Erythroblast (primary cell): ENCODE measurements at regions not wholly inside any gene's neighbourhood (a gene's known extent, or its start where the extent isn't known, plus 50 kb on each side); places are given as distances from the start of the nearest gene placed in this dataset.
A peak's percentile ranks its signal among the peaks of the same experiment; 100 is the strongest.

Source experiments
- DNase-seq, 2 experiments: peaks; one replicate each; lab custom pipeline; 2025; lab: John Stamatoyannopoulos, UW
- GATA1 ChIP-seq: IDR thresholded peaks from 2 replicates; pipeline ENCODE4 v1.6.1; 2011; ENCODE audit warnings: low read depth, mild to moderate bottlenecking, control low read depth, low read length, moderate library complexity
- POLR2A ChIP-seq: IDR thresholded peaks from 2 replicates; pipeline ENCODE4 v1.6.1; 2011; ENCODE audit warnings: mild to moderate bottlenecking, low read length

GRCh38 chr7:12107381-12107780 lies 103.7 kb upstream of the TMEM106B start:
- DNase-seq: no peak

GRCh38 chr7:12107841-12108254 lies 103.2 kb upstream of the TMEM106B start:
- TF ChIP-seq GATA1: no peak
- no peak for TF ChIP-seq POLR2A
- no peak for DNase-seq

More at GRCh38 chr7:12107381-12107780, 103.7 kb upstream of the TMEM106B start:
- TF ChIP-seq POLR2A (no peak), GATA1 (no peak)

DNA sequence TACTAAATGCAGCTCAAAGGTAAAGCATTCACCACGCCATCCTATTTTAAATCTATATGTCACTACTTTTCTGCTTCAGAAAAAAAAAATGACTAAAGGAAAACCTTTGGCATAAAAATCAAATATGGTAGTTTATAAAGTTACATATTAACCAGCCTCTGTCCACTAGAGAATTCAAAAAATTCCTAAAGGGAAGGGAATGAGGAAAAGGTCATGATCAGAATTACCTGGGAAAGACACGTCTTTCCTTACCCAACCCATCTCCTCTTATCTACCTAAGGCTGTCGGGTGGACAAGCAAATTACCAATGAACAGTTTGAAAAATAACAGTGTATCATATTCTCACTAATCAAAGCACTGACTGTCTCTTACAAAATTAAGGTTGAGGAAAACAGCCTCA lies 100.7 kb upstream of the TMEM106B start:
- TF ChIP-seq GATA1 (no peak), POLR2A (no peak)
- DNase-seq: no peak

- DNase-seq: no peak
- TF ChIP-seq POLR2A (no peak), GATA1 (no peak)
Measured at GRCh38 chr7:12111422-12112405, 99.4 kb upstream of the TMEM106B start.

DNA sequence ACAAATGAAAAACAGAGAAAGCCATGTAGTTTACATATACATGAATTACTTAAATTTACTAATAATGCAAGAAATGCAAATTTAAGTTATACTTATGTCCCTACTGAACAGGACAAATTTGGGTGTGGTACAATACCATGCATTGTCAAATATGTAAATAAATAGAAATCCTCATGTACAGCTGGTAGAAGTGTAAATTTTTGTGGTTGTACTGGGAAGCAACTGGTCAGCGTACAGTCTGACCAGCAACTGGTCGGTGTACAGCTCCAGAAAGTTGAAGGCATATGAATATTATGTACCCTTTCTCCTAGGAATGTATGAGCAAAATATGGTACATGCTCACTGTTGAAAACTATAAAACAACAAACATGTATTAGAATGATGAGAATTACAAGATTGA lies 93.9 kb upstream of the TMEM106B start:
- DNase-seq: no peak

GRCh38 chr7:12119620-12120303 lies 91.3 kb upstream of the TMEM106B start:
- TF ChIP-seq GATA1 (no peak), POLR2A (no peak)
- DNase-seq: no peak

More for the DNA sequence above, 93.9 kb upstream of the TMEM106B start:
- no peak for TF ChIP-seq GATA1
- no peak for TF ChIP-seq POLR2A

GRCh38 chr7:12120632-12121031 lies 90.5 kb upstream of the TMEM106B start:
- DNase-seq: no peak
- no peak for TF ChIP-seq GATA1
- TF ChIP-seq POLR2A: no peak

DNA sequence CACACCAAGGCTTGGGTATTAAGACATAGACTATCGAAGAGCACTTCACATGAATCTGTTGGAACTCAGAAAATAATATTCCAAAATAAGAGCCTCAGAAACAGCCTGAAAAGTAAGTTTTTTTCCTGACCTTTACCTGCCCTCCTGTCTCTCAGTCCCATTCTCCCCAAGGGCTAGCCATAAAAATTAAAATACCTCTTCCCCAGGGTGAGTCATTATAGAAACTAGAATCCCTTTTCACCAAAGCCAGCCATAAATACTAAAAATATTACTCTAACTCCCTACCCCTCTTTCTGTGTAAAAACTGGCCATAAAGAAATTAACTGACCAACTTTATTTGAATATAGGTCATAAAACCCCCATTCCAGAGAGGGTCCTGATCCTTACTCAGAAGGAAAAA lies 87.9 kb upstream of the TMEM106B start:
- no peak for DNase-seq
- TF ChIP-seq POLR2A (no peak), GATA1 (no peak)

DNA sequence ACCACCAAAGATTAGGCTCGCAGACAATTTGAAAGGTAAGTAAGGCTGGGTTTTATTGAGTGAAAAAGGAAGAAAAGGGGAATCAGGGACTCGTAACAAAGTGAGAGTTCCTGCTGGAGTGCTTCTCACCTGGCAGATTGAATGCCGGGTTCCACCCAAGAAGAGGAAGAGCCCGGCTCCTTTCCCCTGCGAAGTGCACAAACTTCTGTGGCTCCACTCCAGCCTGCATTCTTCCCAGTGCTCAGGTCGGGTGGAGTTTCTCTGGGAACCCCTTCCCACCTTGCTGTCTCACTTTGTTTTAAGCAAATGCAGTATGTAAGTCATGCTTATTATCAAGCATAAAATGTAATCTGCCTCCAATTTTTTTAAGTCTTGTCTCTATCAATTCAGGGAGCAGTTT lies 87.1 kb upstream of the TMEM106B start:
- TF ChIP-seq POLR2A (no peak), GATA1 (no peak)
- no peak for DNase-seq

DNA sequence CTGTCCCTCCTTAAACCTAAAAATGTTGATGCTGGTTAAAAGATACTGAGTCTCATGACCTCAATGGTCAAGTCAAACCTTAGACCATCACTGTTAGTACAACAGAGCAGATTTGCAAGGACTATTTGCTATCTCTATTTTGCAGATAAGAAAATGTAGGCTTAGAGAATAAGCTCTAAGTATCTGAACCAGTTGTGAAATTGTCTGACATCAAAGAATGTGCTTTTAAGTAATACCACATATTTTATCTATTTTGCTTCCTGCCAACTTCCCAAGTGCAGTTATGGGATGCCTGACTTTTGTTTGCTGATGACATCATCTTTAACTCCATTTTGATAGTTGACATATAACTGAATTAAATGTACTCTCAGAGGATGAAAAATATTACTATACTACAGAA lies 83.6 kb upstream of the TMEM106B start:
- no peak for TF ChIP-seq POLR2A
- TF ChIP-seq GATA1: no peak
- no peak for DNase-seq

GRCh38 chr7:12130609-12131008 lies 80.5 kb upstream of the TMEM106B start:
- no peak for DNase-seq
- TF ChIP-seq GATA1: no peak
- no peak for TF ChIP-seq POLR2A

- no peak for DNase-seq
- TF ChIP-seq GATA1: no peak
- no peak for TF ChIP-seq POLR2A
Measured at GRCh38 chr7:12131122-12131521, 80.0 kb upstream of the TMEM106B start.

- TF ChIP-seq GATA1 (no peak), POLR2A (no peak)
- DNase-seq: no peak
Measured at GRCh38 chr7:12133865-12134264, 77.2 kb upstream of the TMEM106B start.

DNA sequence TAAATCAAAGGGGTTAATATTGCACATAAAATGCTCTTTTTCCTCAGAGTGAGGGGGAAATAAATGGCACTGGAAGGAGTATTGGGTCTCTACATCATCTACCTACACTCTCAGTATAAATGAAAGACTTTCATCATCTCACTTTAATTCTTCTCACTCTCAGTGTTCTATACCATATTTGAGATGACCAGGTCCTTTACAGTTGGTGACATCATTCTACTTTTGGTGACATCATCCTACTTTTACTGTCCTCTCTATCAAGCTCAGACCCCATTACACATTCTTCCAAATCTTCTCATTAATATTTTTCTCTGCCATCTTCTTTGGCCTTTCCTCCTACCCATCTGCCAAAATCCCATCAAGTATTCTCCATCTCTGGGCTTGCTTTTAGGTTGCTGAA lies 74.6 kb upstream of the TMEM106B start:
- peak in 1 of 2 experiments; percentile 6 for DNase-seq
- TF ChIP-seq POLR2A (no peak), GATA1 (no peak)
